GM21786 (cell line): ENCODE measurements at regions not wholly inside any gene's neighbourhood (a gene's known extent, or its start where the extent isn't known, plus 50 kb on each side); places are given as distances from the start of the nearest gene placed in this dataset.

Experiments
- ATAC-seq: cut with Tn5 transposase; IDR thresholded peaks from one replicate; pipeline ENCODE4 v1.9.1; 2021; ENCODE audit not compliant: unreplicated experiment

GRCh38 chr10:60728056-60728455 lies 50.2 kb upstream of the CDK1 start:
- no peak for ATAC-seq

- ATAC-seq, result no peak
Observed at GRCh38 chr10:60726257-60726656, 52.0 kb upstream of the CDK1 start.

- ATAC-seq, result no peak
Observed at GRCh38 chr10:60722623-60723022, 55.7 kb upstream of the CDK1 start.

DNA sequence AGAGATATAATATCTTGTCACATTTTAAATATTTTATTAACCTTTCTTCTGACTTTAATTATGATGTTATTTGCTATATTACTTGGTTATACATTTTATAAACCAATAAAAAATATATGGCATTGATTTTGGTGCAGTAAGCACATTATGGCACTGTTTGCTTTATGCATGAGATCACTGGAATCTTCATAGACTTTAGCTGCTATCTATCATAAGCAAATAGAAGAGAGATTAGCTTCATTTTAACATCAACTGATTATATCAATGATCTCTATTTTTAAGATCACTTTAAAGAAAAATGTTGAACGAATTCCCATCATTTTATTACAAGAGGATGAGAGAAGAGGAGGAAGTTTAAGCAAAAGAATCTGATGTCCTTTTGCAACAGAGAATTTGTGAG lies 58.6 kb upstream of the CDK1 start:
- ATAC-seq, result no peak

GRCh38 chr10:60718886-60719285 lies 59.4 kb upstream of the CDK1 start:
- ATAC-seq, result no peak

DNA sequence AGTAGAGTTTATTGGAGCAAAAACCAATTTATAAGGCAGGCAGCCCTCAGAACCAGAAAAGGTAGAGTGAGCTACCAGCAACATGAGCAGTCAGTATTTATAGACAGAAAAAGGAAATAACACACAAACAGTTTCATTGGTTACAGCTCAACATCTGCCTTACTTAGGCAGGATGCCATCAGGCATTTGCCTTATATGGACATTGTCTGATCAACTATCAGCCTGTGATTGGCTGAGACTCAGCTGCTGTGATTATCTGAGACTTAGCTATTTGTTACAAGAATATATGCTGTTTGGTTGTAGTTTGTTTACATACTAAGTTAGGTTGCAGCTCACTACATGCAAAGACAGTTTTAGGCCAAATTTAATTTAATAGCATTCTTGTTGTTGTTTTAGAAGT lies 60.4 kb upstream of the CDK1 start:
- ATAC-seq, result peak; percentile 70

DNA sequence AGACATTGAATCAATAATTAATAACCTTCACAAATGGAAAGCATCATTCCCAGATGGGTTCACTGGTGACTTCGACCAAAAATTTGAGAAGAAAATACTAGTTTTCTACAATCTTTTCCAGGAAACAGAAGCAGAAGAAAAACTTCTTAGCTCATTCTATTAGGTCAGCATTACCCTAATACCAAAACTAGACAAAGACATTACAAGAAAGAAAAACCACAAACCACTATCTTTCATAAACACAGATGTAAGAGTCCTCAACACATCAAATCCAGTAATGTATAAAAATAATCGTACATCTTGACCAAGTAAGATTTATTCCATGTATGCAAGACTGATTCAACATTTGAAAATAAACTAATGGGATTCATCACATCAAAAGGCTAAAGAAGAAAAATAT lies 64.0 kb upstream of the CDK1 start:
- ATAC-seq, result no peak

DNA sequence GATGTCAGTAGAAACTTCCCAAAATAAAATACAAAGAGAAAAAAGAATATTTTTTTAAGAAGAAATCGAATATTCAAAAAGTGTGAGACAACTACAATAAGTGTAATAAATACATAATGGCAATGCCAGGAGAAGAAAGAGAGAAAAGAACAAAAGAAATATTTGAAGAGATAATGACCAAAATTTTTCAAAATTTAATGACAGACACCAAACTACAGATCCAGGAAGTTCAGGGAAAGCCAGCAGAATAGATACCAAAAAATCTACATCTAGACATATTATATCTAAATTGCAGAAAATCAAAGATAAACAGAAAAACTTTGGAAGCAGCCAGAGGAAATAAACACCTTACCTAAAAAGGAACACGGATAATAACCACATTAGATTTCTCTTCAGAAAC lies 66.8 kb upstream of the CDK1 start:
- ATAC-seq, result no peak

- no peak for ATAC-seq
Observed at GRCh38 chr10:60710041-60710440, 68.2 kb upstream of the CDK1 start.

- ATAC-seq, result no peak
Observed at GRCh38 chr10:60708666-60709065, 69.6 kb upstream of the CDK1 start.

DNA sequence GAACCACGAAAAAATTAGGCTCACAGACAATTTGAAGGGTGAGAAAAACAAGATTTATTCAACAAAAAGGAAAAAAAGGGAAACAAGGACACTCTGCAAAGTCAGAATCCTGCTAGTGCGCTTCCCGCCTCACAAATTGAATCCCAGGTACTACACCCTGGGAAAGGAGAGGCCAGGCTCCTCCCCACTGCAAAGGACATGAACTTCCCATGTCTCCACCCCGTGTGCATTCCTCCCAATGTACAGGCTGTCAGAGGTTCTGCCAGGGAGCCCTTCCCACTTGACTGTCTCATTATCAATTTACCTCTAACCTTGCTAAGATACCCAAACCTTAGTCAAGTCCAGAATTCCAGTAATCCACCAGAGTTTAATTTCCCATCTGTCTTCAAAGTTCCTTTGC lies 70.4 kb upstream of the CDK1 start:
- ATAC-seq, result no peak

DNA sequence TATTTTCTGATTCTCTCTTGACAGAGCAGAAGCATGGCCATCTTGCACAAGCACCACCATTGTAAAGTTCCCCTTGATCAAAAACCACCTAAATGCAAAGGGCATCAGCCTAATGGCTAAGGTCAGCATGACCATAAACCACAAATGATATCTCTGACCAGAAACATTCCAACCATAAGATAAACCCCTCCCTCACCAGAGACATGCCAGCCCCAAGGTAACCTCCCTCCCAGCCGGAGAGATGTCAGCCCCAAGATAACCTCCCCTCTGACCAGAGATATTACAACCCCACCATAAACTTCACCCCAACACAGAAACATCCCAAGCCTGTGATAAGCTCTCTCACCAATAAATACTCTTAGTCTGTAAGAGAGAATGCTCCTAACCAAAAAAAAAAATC lies 72.1 kb upstream of the CDK1 start:
- no peak for ATAC-seq

GRCh38 chr10:60705376-60705775 lies 72.9 kb upstream of the CDK1 start:
- no peak for ATAC-seq

DNA sequence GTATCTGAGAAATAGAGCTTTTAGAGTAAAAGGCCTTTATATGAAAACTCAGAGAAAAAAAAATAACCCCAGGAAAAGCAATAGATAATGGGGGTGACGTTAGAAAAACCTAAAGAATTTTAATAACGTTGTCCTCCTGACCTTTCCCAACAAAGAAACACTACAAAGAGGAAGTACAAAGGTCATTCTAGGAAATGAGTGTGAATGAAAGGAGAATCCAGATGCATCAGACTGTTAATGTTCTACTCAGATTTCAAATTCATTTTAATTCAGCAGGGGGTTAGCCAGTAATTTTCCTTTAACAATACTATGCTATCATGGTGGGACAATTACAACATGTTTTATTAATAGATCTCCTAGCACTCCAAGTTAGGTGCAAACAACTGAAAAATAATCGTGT lies 73.8 kb upstream of the CDK1 start:
- ATAC-seq, result no peak

GRCh38 chr10:60703266-60704041 lies 74.8 kb upstream of the CDK1 start:
- ATAC-seq, result no peak

GRCh38 chr10:60687679-60688078 lies 90.6 kb upstream of the CDK1 start:
- no peak for ATAC-seq

GRCh38 chr10:60684091-60684490 lies 94.2 kb upstream of the CDK1 start:
- ATAC-seq, result no peak

- ATAC-seq, result no peak
Observed at GRCh38 chr10:60681103-60681502, 97.2 kb upstream of the CDK1 start.

- ATAC-seq, result no peak
Observed at GRCh38 chr10:60679388-60679990, 98.8 kb upstream of the CDK1 start.

GRCh38 chr10:60678978-60679377 lies 99.3 kb upstream of the CDK1 start:
- no peak for ATAC-seq

DNA sequence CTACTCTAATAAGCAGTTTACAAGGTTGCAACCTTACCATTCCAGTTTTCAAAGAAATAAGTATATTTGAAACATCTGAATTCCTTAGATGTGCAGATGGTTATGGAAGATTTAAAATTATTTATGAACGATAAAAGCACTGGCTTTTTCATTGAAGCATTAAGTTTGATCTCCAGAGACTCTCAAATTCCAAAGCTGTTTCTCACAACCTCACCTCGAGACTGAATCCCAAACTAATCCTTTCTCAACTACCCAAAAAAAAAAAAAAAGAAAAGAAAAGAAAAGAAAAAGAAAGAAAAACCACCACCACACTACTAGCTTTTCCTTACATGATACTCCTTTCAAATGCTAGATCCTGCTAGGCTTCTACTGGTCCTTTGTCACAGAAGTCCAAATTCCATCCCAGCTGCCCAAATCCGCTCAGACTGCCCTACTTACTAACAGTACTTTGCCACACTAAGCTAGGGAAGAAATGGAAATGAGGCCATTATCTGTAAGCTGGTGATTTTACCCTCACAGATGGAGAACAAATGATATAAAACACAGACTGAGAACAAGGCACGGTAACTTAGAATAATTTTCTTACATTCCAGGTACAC lies 100.6 kb upstream of the CDK1 start:
- ATAC-seq, result no peak

DNA sequence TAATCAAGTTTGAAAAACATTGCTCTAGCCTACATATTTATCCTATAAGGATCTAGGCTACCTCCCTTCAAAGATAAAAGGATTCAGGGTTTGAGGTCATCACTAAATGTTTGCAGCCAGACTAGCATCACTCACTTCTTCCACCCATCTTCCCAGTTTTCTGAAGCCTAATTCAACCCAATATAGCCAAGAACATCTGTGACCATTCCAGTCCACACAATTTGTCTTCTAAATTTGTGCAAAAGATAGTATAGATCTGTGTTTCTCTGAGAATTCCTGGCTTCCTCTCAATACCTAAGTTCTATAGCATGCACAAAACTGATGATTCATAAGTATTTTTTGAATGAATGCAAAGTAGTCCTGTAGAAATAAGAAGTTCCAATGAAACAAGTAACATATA lies 103.0 kb upstream of the CDK1 start:
- no peak for ATAC-seq

DNA sequence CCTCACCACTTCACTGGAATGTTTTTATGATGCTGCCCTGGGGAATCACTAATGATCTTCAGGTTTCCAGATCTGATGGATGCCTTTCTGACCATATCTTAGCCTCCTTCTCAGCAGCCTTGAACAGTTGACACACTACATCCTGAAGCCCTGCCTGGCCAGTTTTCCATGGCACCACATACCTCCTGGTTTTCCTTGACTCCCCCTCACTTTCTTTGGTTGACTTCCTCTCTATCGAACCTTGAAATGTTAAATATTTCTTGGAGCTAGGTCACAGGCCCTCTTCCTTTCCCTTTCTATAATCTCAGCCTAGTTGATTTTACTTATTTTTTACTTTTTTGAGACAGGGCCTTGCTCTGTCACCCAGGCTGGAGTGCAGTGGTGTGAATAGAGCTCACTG lies 108.8 kb upstream of the CDK1 start:
- no peak for ATAC-seq
